ENCODE measurements at regions not wholly inside any gene's neighbourhood (a gene's known extent, or its start where the extent isn't known, plus 50 kb on each side); places are given as distances from the start of the nearest gene placed in this dataset.

DNA sequence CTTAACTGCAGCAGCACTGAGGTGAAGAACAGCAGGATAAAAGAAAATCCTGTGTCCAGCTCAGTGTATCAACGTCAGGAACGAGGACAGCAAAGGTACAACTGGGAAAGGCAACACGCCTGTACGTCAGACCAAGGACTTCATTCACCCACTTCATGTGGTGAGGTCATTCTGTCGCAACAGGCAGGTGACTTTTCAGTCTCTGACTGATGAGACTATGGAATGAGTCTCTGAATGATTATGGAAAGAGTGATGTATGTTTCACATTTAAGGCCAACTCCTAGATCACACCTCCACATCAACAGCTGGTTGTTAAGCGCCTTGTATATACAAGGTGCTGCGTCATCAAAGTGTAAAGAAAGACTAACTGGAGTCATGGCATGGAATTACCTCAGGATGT, 297.6 kb upstream of the SP8 start:
- DNase-seq (ENCODE audit: low read depth), result no peak
- TF ChIP-seq, protein P1, sequence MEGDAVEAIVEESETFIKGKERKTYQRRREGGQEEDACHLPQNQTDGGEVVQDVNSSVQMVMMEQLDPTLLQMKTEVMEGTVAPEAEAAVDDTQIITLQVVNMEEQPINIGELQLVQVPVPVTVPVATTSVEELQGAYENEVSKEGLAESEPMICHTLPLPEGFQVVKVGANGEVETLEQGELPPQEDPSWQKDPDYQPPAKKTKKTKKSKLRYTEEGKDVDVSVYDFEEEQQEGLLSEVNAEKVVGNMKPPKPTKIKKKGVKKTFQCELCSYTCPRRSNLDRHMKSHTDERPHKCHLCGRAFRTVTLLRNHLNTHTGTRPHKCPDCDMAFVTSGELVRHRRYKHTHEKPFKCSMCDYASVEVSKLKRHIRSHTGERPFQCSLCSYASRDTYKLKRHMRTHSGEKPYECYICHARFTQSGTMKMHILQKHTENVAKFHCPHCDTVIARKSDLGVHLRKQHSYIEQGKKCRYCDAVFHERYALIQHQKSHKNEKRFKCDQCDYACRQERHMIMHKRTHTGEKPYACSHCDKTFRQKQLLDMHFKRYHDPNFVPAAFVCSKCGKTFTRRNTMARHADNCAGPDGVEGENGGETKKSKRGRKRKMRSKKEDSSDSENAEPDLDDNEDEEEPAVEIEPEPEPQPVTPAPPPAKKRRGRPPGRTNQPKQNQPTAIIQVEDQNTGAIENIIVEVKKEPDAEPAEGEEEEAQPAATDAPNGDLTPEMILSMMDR (IDR thresholded peaks at IDR 0.05; ENCODE audit: control insufficient read depth, insufficient read depth, low read depth, low read length, missing control alignments), result no peak

GRCh38 chr7:21086688-21087087, 300.0 kb upstream of the SP8 start:
- no peak overlapping the region for H3K4me3 ChIP-seq (ENCODE audit: control insufficient read depth, low read depth, low read length)
- DNase-seq (ENCODE audit: low read depth), result no peak
- TF ChIP-seq, protein P1 (IDR thresholded peaks at IDR 0.05; ENCODE audit: control insufficient read depth, insufficient read depth, low read depth, low read length, missing control alignments), result no peak

More for the DNA sequence above, 297.6 kb upstream of the SP8 start:
- no peak overlapping the region for H3K4me3 ChIP-seq (ENCODE audit: control insufficient read depth, low read depth, low read length)

DNA sequence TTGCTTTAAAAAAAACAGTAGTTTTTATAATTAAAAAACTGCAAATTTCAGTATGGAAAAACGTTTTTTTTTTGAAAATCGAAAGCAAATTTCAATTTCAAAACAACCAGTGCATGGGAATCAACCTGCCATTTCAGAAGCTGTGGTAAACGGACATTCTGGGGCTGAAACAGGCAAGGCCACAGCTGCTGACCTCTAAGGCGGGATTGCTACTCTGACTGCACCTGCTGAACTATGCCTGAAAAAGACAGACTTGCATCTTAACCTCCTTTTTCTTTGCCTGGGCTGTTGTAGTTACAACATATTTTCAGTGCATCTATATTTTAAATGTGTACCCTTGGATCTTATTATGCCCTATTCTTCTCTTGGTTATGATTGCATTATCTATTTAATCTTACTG, 303.0 kb upstream of the SP8 start:
- TF ChIP-seq, protein P1 (IDR thresholded peaks at IDR 0.05; ENCODE audit: control insufficient read depth, insufficient read depth, low read depth, low read length, missing control alignments), result no peak
- DNase-seq (ENCODE audit: low read depth), result no peak
- H3K4me3 ChIP-seq (ENCODE audit: control insufficient read depth, low read depth, low read length), result no peak overlapping the region

DNA sequence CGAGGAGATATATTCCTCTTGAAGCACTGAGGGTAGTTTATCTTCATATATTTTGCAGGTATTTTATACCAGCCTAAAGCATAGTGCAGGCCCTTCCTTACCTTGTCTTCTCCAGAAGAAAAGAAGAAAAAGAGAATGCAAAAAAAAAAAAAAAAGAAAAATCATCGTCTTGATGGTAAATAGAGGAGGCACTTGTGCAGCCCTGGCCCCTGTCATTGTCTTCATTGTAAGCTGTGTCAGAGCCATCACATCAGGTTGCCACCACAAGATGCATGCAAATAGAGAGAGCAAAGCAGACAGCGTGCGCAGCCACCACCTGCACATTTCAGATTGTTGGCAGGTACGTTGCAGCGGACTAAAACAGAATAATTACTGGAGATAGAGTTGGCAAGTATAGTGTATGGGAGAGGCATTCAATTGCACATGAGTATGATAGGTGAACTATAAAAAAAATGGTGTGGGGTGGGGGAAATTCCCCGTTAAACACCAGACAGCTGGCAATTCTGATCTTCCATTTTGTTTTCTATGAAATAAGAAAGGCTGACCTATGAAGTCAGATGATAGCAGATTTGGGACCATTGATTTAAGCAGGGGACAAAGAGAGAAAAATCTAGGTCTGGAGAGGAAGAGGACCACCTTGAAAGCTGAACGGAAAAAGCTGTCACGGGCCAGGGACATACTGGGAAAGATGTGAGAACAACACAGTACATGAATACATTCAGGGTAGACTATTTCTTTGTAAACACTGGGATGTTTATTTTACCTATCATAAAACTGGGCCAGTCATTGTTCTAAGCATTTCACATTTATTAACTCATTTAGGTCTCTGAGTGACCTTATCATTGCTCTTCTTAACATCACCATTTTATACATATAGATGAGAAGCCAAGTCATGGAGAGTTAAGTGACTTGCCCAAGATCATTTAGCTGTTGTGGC, 306.3 kb upstream of the SP8 start:
- DNase-seq (ENCODE audit: low read depth), result no peak
- H3K4me3 ChIP-seq (ENCODE audit: control insufficient read depth, low read depth, low read length), result no peak overlapping the region
- TF ChIP-seq, protein P1 (IDR thresholded peaks at IDR 0.05; ENCODE audit: control insufficient read depth, insufficient read depth, low read depth, low read length, missing control alignments), result no peak

GRCh38 chr7:21094589-21094988, 307.9 kb upstream of the SP8 start:
- TF ChIP-seq, protein P1 (IDR thresholded peaks at IDR 0.05; ENCODE audit: control insufficient read depth, insufficient read depth, low read depth, low read length, missing control alignments), result no peak
- no peak for DNase-seq (ENCODE audit: low read depth)
- H3K4me3 ChIP-seq (ENCODE audit: control insufficient read depth, low read depth, low read length), result no peak overlapping the region

DNA sequence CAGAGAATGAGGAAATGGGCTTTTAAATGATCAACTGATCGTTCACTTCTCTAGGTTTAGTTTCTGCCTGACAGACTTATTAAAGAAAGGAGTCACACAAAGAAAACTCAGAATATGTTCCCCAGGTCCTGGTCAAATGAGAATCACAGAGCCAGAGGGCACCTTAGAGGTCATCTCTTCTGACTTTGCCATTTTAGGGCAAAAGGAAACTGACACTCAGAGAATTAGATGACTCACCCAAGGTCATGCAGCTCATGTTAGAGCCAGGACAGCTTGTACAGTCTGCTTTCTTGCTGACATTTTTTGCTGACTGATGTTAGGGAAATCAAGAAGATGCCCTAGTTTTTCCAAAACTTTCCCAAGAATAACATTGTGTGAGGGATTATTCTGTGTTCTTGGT, 312.7 kb upstream of the SP8 start:
- TF ChIP-seq, protein P1 (IDR thresholded peaks at IDR 0.05; ENCODE audit: control insufficient read depth, insufficient read depth, low read depth, low read length, missing control alignments), result no peak
- no peak overlapping the region for H3K4me3 ChIP-seq (ENCODE audit: control insufficient read depth, low read depth, low read length)
- DNase-seq (ENCODE audit: low read depth), result no peak
